ENCODE measurements at regions not wholly inside any gene's neighbourhood (a gene's known extent, or its start where the extent isn't known, plus 50 kb on each side); places are given as distances from the start of the nearest gene placed in this dataset.

GRCh38 chr1:208569181-208569580 lies 325.0 kb upstream of the PLXNA2 start:
- DNase-seq (ENCODE audit: low spot score) (no peak), ATAC-seq (ENCODE audit: low FRiP score) (no peak)
- no peak for TF ChIP-seq CTCF (IDR thresholded peaks at IDR 0.05)

GRCh38 chr1:208570362-208570761 lies 326.2 kb upstream of the PLXNA2 start:
- no peak for ATAC-seq (ENCODE audit: low FRiP score)
- no peak for TF ChIP-seq CTCF (IDR thresholded peaks at IDR 0.05)

GRCh38 chr1:208576425-208576824 lies 332.2 kb upstream of the PLXNA2 start:
- DNase-seq (ENCODE audit: low spot score) (no peak), ATAC-seq (ENCODE audit: low FRiP score) (no peak)
- no peak for TF ChIP-seq CTCF (IDR thresholded peaks at IDR 0.05)

More at GRCh38 chr1:208570362-208570761, 326.2 kb upstream of the PLXNA2 start:
- no peak for DNase-seq (ENCODE audit: low spot score)

- ATAC-seq (ENCODE audit: low FRiP score) (no peak), DNase-seq (ENCODE audit: low spot score) (no peak)
- TF ChIP-seq CTCF (IDR thresholded peaks at IDR 0.05): no peak
These were observed 333.3 kb upstream of the PLXNA2 start for GRCh38 chr1:208577381-208577905.

GRCh38 chr1:208581209-208581608 lies 337.0 kb upstream of the PLXNA2 start:
- ATAC-seq (ENCODE audit: low FRiP score) (no peak), DNase-seq (ENCODE audit: low spot score) (no peak)
- no peak for TF ChIP-seq CTCF (IDR thresholded peaks at IDR 0.05)

- ATAC-seq (ENCODE audit: low FRiP score) (no peak), DNase-seq (ENCODE audit: low spot score) (no peak)
- TF ChIP-seq CTCF (IDR thresholded peaks at IDR 0.05): no peak
These were observed 337.5 kb upstream of the PLXNA2 start for GRCh38 chr1:208581667-208582066.

- TF ChIP-seq CTCF (IDR thresholded peaks at IDR 0.05): no peak
- DNase-seq (ENCODE audit: low spot score) (no peak), ATAC-seq (ENCODE audit: low FRiP score) (no peak)
These were observed 340.1 kb upstream of the PLXNA2 start for GRCh38 chr1:208584167-208584755.
